Tibial nerve (tissue), 4 donors: ENCODE measurements at regions not wholly inside any gene's neighbourhood (a gene's known extent, or its start where the extent isn't known, plus 50 kb on each side); places are given as distances from the start of the nearest gene placed in this dataset.

Experiments used
- DNase-seq, 2 donors: peaks; one replicate each; pipeline ENCODE4 v3.0.0-alpha.2; 2019; ENCODE audit warnings: low spot score in 2 of 2
- H3K27ac ChIP-seq, 4 donors: fragments of 200-600 bp; sonication (generic) in 3 of 4; one replicate each; pipeline ENCODE4 v1.5.1; 2017 to 2019; ENCODE audit warnings: mild to moderate bottlenecking in 1 of 4
- H3K27me3 ChIP-seq, 2 donors: fragments of 200-600 bp; sonication (generic) in 1 of 2; one replicate each; pipeline versions ENCODE4 v1.5.1 to v1.6.0; 2017 to 2019
- H3K36me3 ChIP-seq, 3 donors: fragments of 200-600 bp; sonication (generic); one replicate each; pipeline ENCODE4 v1.5.1; 2018 to 2019
- H3K4me1 ChIP-seq, 4 donors: fragments of 200-600 bp; sonication (generic) in 3 of 4; one replicate each; pipeline ENCODE4 v1.5.1; 2017 to 2019
- H3K4me3 ChIP-seq, 4 donors: fragments of 200-600 bp; sonication (generic) in 3 of 4; one replicate each; pipeline ENCODE4 v1.5.1; 2017 to 2019; ENCODE audit warnings: mild to moderate bottlenecking in 1 of 4, moderate library complexity in 1 of 4
- H3K9me3 ChIP-seq, 4 donors: fragments of 200-600 bp; sonication (generic) in 3 of 4; one replicate each; pipeline ENCODE4 v1.5.1; 2017 to 2019
- EP300 ChIP-seq, 2 donors: sonication (generic); formaldehyde crosslinking; IDR thresholded peaks; one replicate each; pipeline ENCODE4 v1.6.1; 2017; ENCODE audit warnings: antibody characterized with exemption in 2 of 2, mild to moderate bottlenecking in 1 of 2
- POLR2A ChIP-seq, 2 donors: fragments of 450-650 bp; IDR thresholded peaks; one replicate each; pipeline ENCODE4 v1.6.1; 2017; ENCODE audit warnings: antibody characterized with exemption in 2 of 2, mild to moderate bottlenecking in 2 of 2, moderate library complexity in 2 of 2
- WGBS, 2 donors: methylation state at CpG; one replicate each; pipeline ENCODE4 v1.1.5; 2018; 5-methylcytosine and 5-hydroxymethylcytosine counted together
- TF ChIP-seq, protein P1 (sequence below), 5 experiments: fragments of 200-600 bp in 3 of 5; fragments of 450-650 bp in 2 of 5; sonication (generic) in 3 of 5; IDR thresholded peaks; one replicate each; pipeline ENCODE4 v1.5.1; 2016 to 2019; ENCODE audit warnings: antibody characterized with exemption in 5 of 5, mild to moderate bottlenecking in 3 of 5, moderate library complexity in 2 of 5

DNA sequence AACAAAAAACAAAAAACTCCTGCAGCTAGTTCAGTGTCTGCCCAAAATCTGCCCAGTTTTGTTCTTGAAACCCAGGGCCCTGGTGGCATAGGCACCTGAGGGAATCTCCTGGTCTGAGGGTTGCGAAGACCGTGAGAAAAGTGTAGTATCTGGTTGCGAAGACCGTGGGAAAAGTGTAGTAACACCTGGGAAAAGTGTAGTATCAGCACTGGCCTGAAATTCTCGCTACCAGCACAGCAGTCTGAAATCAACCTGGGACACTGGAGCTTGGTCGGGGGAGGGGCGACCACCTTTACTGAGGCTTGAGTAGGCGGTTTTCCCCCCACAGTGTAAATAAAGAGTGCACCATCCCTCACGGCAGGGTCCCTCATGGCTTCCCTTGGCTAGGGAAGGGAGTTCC, 82.5 kb upstream of the SP4 start:
- Histone ChIP-seq H3K9me3 (peaks cover 0 to 3% (median 0%) of the 10 kb centered on the region in 4 donors), H3K36me3 (no peaks in the 10 kb centered on the region), H3K27ac (no peak overlapping the region), H3K4me3 (no peak overlapping the region), H3K4me1 (no peaks in the 10 kb centered on the region), H3K27me3 (no peaks in the 10 kb centered on the region)
- no peak for TF ChIP-seq EP300 (IDR thresholded peaks at IDR 0.05)
- TF ChIP-seq, protein P1, sequence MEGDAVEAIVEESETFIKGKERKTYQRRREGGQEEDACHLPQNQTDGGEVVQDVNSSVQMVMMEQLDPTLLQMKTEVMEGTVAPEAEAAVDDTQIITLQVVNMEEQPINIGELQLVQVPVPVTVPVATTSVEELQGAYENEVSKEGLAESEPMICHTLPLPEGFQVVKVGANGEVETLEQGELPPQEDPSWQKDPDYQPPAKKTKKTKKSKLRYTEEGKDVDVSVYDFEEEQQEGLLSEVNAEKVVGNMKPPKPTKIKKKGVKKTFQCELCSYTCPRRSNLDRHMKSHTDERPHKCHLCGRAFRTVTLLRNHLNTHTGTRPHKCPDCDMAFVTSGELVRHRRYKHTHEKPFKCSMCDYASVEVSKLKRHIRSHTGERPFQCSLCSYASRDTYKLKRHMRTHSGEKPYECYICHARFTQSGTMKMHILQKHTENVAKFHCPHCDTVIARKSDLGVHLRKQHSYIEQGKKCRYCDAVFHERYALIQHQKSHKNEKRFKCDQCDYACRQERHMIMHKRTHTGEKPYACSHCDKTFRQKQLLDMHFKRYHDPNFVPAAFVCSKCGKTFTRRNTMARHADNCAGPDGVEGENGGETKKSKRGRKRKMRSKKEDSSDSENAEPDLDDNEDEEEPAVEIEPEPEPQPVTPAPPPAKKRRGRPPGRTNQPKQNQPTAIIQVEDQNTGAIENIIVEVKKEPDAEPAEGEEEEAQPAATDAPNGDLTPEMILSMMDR (IDR thresholded peaks at IDR 0.05) = no peak
- no peak for TF ChIP-seq POLR2A (IDR thresholded peaks at IDR 0.05)
- DNase-seq = no peak
- 80 to 88% methylated on average over 9 of the region's 9 CpGs for WGBS, 2 donors

DNA sequence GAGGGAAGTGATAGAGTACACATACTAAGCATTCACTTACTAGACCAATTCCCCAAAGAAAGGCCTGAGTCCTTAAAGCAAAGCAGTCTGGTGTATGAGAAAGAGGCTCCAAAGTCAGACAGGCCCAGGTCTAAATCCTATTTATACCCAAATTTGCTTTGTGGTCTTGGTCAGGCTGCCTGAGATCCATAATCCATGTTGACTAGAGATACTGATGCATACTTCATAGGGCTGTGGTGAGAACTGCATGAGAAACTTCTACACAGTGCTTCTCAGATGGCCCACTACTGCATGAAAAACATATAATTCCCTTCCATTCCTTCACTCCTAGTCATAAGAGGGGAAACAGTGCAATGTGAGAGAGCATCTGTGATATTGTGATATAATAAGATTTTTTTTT, 81.6 kb upstream of the SP4 start:
- no peak overlapping the region for H3K27ac ChIP-seq
- H3K27me3 ChIP-seq = no peaks in the 10 kb centered on the region
- H3K9me3 ChIP-seq = no peaks in the 10 kb centered on the region
- H3K36me3 ChIP-seq = no peaks in the 10 kb centered on the region
- DNase-seq = no peak
- H3K4me1 ChIP-seq = no peaks in the 10 kb centered on the region
- TF ChIP-seq EP300 (IDR thresholded peaks at IDR 0.05) (no peak), POLR2A (IDR thresholded peaks at IDR 0.05) (no peak)
- TF ChIP-seq, protein P1 (IDR thresholded peaks at IDR 0.05) = no peak
- no peak overlapping the region for H3K4me3 ChIP-seq

DNA sequence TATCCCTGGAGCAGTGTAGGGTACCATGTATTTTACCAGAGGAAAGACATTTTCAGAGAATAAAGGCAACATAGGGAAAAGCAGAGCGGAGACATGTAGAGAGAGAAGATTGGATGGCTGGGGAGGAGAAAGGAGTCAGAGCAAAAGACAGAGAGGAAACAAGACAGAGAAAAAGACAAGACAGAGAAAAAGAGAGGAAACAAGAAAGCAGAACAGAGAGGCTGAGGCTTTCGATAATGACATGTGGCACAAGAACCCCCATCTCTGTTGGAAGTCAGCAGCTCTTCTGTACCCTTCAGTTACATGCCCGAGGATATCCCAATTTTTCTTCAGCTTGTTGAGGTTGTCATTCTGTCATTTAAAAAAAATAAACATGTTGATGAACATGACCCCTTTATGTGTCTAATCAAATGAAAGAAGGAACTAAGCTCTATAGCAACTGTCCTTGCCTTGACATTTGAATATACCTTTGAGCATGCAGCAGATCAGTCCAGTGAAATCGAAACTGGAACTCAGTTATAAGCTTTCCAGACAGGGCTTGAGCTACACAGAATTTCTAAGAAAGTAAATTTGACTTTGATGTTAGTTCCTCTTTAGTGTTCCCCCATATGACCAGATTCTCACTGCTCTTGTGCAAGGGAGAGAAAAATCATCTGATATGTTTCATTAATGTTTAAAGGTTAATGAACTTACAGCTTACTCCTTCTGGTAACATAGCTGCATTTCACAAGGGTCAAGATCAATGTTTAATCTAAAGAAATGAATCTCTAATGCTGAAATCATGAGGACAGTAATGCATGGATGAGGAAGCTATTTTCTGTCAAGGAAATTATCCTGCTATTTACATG, 75.1 kb upstream of the SP4 start:
- 69 to 76% methylated on average over 4 of the region's 4 CpGs for WGBS, 2 donors
- Histone ChIP-seq H3K36me3 (no peaks in the 10 kb centered on the region), H3K9me3 (no peaks in the 10 kb centered on the region), H3K27me3 (no peaks in the 10 kb centered on the region), H3K27ac (no peak overlapping the region), H3K4me3 (no peak overlapping the region), H3K4me1 (no peaks in the 10 kb centered on the region)
- DNase-seq = no peak
- TF ChIP-seq, protein P1 (IDR thresholded peaks at IDR 0.05) = no peak
- TF ChIP-seq POLR2A (IDR thresholded peaks at IDR 0.05) = no peak
- no peak for TF ChIP-seq EP300 (IDR thresholded peaks at IDR 0.05)

DNA sequence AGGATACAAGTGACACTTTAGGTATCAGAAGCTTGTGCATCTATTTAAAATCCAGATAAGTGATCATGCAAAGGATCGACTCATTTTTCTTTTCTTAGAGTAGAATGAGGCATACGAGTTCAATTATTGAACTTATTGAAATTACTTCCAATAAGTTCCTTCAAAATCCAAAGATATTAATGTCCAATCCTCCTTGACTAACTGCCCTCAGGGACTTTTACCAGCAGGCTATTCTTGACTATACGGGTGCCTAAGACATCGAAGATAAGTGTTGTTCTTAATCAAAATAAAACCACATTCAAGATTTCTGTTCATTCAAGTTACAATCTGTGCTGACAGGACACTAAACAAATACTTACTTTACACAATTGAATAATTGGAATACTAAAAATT, 74.5 kb upstream of the SP4 start:
- no peaks in the 10 kb centered on the region for H3K36me3 ChIP-seq
- 69 to 78% methylated on average over 4 of the region's 4 CpGs for WGBS, 2 donors
- no peaks in the 10 kb centered on the region for H3K27me3 ChIP-seq
- H3K9me3 ChIP-seq = no peaks in the 10 kb centered on the region
- TF ChIP-seq EP300 (IDR thresholded peaks at IDR 0.05) (no peak), POLR2A (IDR thresholded peaks at IDR 0.05) (no peak)
- TF ChIP-seq, protein P1 (IDR thresholded peaks at IDR 0.05) = no peak
- no peak for DNase-seq
- no peaks in the 10 kb centered on the region for H3K4me1 ChIP-seq
- no peak overlapping the region for H3K27ac ChIP-seq
- no peak overlapping the region for H3K4me3 ChIP-seq

DNA sequence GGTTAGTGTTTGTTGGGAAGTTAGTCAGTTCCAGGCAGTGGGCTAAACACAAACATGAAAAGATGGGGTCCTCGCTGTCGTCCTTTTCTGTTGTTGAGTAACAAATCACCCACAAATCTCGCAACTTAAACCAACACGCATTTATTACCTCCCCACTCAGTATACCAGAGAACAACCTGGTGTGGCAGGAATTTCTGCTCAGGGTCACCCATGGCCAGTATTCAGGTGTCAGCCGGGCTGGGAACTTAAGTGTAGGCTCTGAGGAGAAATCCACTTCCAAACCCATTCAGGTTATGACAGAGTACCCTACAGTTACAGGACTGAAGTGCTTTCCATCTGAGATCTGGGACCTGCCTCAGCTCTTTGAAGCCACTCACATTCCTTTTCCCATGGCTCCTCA, 73.6 kb upstream of the SP4 start:
- H3K4me3 ChIP-seq = no peak overlapping the region
- DNase-seq = no peak
- TF ChIP-seq EP300 (IDR thresholded peaks at IDR 0.05) (no peak), POLR2A (IDR thresholded peaks at IDR 0.05) (no peak)
- TF ChIP-seq, protein P1 (IDR thresholded peaks at IDR 0.05) = no peak
- no peaks in the 10 kb centered on the region for H3K36me3 ChIP-seq
- H3K27ac ChIP-seq = no peak overlapping the region
- H3K27me3 ChIP-seq = no peaks in the 10 kb centered on the region
- 91 to 97% methylated on average over 5 of the region's 5 CpGs for WGBS, 2 donors
- H3K9me3 ChIP-seq = no peaks in the 10 kb centered on the region
- H3K4me1 ChIP-seq = no peaks in the 10 kb centered on the region
